Left forelimb (tissue), 1 donor: ENCODE measurements at regions not wholly inside any gene's neighbourhood (a gene's known extent, or its start where the extent isn't known, plus 50 kb on each side); places are given as distances from the start of the nearest gene placed in this dataset.

Source experiments
- DNase-seq: peaks from one replicate; pipeline ENCODE4 v3.0.0-alpha.2; 2018; ENCODE audit warnings: low spot score

DNA sequence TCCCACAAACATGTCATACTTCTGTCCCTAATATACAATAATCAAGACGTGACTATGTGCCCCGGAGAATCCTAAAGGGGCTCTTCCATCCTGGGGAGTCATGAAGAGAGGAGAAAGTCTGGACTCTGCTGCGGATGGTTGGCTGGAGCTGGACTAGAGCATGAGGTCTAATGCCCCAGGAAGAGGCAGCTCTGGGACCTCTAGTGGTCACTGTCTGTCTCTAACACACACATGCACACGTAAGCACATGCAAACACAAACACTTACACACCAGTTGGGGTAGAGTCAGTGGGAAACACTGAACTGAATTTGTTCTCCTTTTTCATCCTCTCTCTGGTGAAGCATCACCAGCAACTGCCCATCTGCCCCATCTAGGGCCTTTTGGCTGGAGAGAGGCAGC, 271.6 kb downstream of the TDRD15 start:
- no peak for DNase-seq

DNA sequence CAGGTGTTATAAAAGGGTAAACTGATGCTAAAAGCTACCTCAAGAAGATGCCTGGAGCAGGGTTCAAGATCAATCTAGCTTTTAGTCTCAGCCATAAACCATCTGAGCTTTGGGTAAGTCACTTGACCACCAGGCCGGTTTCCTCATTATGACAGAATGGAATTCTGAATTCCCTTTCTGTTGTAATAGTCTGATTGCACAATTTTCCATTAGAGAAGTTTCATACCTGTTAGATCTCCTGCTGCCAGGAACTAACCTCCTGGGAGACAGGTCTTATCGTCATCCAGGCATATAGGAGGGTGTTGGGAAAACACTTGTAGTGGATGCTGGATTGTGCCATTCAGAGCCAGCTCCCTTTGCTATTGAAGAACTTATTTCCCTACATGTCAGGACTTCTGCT, 272.5 kb downstream of the TDRD15 start:
- no peak for DNase-seq

DNA sequence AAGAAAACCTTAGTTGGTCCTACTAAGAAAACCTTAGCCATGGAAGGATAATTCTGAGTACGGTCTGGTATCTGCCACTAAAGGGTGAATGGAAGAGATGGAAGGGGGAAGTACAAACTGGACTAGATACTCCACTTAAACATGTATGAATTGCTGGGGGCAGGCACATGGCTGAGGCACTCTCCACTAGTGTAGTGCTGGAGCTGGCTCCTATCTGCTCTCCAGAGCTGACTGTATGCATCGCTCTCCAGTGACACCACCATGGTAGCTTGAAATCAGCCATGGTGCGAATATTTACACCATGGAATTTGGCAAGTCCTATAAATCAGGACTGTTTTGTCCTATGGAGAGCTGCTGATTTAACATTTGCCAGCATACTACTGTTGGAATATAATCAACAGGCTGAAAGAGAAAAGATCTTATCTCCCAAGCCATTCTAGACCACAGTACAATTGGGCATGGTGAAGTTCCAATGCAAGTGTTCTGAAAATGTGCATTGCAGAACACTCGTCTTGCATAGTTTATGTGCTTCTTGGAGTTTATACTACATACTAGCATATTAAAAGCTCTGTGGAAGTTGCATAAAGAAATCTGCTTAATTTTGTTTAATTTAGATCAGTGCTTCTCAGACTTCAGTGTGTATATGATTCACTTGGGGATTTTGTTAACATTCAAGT, 277.4 kb downstream of the TDRD15 start:
- no peak for DNase-seq

DNA sequence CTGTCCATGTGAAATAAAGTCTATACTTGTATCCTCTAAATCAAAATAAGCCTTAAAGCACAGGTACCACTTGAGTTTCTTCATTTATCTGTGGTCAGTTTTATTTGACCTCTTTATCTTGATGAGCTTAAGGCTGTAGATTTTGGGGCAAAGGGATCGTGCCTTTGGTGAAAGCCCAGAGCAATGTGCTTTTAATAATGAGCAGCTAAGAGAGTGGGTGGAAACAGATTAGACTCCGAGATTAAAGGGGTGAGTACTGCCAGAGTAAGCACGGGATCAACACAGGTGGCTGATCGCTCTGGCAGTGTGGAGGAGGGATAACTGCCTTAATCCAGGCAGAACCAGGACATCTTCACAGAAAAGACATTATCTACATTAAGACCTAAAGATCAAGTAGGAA, 280.4 kb downstream of the TDRD15 start:
- DNase-seq = no peak

DNA sequence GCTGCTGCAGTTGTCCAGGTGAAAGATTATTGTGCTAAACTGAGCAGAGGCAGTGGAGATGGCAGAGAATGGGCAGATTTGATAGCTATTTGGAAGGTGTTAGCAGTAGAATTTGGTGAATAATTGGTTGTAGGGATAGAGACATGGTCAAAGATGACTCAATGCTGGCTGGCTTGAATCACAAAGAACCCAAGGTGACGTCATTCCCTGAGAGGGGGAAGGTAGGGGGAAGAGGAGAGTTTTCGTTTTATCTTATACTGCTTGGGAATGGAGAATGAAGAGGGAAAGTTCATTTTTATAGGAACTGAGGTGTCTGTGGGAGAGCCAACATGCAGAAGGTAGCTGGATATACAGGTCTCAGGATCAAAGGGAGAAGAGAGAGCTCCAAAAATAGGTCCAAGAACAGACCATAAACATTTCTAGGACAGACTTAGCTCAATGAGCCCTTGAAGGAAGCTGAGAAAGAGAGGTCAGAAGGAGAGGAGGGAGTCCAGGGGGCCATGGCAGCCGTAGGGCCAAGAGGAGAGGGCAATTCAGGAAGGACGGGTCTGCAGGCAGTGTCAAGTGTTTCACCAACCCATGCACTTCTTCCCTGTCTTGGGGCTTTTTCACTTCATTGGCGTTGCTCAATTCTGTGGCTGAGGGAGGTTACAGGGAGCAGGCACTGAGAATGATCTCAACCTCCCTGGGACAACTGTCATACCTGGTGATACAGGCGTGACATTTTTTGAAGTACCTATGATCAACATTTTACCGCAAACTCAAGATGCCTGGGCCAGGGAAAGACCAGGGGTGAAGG, 281.3 kb downstream of the TDRD15 start:
- no peak for DNase-seq

DNA sequence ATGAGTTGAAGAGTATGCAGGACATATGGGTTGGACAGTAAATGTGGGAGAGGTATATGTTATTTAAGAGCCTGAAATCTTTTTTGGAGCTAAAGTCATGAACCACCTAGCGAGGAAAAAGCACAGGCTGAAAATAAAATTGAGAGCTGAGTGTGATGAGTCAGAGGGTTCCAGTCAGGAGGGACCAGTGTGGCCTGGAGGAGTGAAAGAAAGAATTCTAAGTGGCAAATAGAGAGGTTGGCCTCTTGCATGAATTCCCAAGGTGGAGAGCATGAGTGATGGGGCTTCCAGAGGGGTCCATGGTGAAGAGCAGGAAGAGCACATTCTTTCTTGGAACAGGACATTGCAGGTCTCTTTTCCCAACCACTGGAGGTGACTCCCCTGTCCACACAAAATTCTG, 282.6 kb downstream of the TDRD15 start:
- no peak for DNase-seq

DNA sequence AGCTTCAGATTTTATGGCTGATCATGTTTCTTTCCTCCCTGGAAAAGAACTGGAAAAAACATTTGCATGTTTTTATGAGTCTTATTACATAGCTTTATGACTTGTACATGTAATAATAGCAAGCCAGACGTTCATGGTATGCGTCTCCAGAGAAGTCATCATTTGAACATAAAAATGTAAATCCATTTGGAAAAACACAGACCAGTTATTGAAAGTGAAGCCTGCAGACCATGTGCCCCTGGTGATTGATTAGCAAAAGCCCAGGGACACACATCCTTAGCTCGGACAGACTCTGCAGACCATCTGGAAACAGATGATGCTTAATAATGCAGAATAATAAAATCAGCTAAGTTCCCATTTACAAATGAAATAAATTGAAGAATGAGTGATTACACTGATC, 283.1 kb downstream of the TDRD15 start:
- no peak for DNase-seq

DNA sequence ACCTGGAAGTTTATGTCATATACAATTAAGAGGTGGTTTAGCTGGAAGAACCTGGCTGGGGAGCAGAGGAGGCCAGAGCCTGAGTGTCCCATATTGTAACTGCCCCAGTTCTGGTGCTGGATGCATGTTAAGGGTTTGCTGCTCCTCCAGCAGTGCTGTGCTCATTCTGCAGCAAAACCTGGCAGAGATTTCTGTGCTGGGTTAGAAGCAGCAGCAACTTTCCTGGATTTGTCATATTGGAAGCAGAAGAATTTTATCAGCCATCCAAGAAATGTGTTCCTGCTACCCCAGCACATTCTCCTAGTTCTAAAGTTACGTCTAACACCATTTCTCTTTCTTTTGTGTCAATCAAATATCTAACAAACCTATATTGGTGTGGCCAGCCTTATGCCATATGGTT, 284.1 kb downstream of the TDRD15 start:
- DNase-seq = no peak

DNA sequence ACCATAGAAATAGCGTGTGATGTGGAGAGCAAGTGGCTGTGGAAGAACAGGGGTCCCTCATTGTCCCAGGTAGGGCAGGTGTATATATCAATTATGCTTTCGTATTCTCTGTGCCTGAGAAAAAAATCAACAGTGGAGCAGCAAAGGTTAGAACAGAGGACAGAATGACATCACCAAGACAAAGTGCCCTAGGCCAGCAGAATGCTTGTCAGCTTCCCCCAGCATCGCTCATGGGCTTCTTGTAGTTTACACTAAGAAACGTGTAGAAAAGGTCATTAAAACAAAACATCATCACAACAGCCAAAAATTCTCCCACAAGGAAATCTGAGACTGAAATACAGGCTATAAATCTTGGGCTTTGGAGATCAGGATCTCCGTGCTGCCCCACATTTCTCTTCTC, 288.0 kb downstream of the TDRD15 start:
- DNase-seq = no peak

DNA sequence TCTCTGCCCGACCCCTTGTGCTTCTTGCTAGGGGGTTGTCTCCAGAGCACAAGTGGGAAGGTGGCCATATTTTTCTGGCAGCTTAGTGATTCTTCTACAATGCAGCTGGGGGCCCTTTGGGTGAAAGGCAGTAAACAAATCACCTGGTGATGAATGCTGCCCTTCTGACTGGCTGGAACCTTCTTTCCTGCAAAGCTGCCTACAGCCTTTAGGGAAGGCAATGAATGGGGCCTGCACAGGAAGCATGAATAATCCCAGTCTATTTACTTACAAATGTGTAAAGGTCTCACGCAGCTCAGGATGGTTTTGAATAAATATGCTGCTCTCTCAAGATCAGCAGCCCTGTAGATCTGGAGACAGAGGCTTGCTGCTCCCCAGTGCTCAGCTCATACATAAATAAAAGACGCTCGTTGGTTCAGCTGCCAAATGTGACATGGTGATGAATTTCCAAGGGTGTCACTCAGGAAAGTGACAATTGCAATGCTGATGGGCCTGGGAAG, 289.2 kb downstream of the TDRD15 start:
- DNase-seq = no peak

DNA sequence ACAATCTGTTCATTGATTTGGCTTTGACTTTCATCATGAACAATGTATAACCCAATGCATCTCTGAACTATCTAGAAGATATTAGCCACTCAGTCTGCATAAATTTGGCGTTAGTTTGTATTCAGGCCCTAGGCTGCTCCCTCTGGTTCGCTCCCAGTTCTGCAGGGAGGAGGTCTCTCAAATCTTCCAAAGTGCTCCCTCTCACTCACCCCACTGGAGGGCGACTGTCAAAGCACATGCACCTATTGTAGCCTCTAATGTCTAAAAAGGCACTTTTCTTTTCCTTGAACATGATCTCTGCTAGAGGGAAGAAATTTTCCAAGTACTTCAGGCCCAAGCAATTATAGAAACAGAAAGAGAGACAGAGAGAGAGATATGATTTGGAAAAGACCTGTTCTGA, 291.5 kb downstream of the TDRD15 start:
- no peak for DNase-seq

DNA sequence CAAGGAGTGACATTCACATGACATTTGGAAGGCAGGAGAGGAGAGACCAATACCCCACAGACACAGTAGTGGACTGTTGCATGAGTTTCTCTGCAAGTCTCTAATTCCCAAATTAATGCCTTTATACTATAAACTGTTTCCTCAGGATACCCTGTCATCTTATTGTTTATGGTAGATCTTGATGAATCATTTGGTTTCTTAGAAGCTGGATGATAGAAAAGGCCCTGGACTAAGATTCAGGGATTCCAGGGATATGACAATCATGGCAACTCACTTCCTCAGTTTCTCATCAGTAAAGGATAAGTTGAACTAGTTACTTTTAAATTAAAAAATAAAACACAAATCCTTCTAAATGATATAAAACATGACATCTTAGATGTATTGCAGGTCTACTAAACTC, 292.5 kb downstream of the TDRD15 start:
- DNase-seq = no peak

DNA sequence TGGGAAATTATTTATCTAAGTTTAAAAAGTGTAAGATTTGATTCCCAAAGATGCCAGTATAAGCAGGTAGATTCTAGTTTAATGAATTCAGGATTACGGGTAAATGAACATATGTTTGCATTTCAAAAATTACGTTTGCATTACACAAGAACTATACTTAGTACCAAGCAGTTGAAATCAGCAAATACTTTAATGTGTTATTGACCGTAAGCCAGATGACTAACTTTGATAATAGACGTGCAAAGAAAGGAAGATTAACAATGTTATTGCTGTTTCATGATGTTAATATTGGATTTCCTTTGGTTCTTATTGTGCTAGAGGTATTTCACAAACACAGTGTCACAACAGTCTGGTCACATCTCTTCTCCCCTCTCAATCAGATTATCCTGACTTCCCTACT, 294.7 kb downstream of the TDRD15 start:
- DNase-seq = no peak

DNA sequence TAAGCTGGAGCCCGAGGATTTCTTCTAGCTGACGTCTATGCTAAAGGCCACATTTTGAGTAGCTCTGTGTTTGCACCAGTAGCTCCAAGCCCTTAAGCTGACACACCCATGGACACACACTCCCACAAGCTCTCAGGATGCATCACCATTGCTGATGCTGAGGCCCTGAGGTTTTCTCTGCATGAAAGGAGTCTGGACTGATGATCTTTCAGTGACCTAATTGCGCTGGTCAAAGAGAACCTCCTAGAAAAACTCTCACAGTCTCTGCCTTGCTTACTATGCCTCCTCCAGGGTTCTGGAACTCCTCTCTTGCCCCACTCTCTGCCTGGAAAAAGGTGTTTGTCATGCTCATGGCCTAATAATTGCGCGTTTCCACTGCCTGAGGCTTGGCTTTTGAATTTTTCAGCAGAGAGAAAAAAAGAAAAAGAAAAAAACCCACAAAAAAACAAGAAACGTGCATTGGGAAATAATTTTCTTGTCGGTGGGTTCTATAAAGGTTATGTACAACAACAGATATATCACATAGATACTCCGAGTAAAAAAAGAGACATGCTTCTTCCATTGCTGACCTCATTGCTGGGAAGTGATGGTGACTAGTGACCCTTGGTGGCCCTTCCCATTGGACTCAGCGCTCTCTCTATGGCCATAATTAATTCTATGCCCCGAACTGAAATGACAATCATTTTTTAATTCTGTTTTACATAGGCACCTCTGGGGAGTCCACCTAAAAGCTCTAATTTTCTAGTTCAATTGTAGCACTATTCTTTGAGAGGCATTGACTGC, 297.0 kb downstream of the TDRD15 start:
- DNase-seq = no peak

DNA sequence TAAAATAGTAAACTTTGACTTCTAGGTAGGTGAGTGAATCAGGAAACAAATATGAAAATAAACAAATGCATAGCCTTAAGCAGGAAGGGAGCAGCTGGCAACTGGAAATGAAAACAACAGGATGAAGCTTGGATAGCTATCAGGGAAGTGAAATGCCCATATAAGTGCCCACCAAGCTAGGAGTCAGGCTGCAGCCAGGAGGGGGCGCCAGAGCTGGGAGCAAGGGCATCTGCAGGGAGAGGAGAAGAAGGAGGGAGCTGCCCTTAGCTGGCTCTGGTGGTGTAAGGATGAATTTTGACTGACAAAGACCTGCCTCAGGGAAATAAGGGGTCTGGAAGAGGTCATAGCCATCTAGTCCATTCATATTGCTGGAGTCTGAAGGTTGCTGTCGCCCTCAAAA, 298.3 kb downstream of the TDRD15 start:
- no peak for DNase-seq

DNA sequence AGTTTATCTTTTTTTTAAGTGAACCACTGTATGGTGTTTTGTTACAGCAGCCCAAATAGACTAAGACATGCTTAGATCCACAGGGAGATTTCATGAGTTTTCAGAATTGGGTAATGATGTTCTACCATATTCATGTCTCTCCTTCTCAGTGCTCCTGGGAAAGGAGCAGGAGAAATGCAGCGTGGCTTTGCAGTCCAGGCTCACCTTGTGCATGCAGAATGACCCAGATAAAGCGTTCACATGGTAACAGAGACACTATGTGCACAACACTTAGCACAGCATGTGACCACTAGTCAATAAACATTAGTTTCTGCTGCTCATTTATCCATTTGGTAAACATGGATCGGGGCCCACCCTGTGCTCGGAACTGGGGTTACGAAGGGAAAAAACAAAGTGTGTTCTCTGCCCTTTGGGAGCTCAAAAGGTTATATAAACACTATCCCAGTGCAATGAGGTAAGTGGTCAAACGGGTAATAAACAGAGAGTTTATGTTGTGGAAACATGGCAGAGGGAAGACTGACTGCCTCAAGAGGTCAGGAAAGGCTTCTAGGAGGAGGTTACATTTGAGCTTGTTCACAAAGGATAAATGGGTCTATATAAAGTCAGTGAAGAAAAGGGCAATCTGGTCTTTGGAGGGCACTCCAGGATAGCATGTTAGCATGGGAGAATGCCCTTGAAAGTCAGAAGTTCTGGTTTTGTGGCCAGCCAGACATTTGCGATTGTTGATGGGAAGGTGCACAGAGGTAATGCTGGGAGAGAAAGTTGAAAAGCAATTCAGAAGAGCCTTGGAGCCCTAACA, 299.2 kb downstream of the TDRD15 start:
- no peak for DNase-seq

DNA sequence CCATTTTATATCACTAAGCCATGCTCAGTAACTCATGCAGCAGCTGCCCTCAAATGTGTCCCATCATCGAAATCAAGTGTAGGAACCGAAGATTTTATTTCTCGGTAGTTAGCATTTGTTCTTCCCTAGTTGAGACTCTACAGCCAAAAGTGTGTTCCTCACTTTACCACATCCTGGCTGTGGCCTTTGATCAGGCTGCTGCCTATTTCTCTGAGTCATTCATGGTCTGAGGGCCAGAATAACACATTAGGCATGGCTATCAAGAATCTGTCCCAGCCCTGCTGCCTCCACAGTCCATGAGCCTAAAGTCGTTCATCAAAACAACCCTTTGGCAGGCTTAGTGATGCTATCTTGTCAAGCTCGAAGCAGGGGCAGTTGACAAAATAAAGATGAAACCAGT, 300.1 kb downstream of the TDRD15 start:
- no peak for DNase-seq

DNA sequence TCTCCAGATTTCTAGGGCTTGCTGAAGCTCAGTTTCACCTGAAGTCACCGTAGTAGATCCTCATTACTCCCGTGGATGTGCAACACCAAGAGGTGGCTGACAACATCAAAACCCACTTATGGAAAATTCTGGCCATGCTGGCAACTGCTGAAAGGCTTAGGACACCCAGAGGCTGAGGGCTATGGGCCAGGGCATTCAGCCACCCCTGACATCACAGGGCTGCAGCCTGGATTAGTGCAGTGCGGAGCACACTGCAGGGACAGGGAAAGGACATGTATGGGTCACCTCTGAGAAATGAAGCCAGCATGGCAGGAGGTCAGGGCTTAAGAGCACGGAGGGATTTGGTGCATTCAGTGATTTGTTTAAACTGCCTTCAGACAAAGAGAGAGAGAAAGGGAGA, 300.6 kb downstream of the TDRD15 start:
- DNase-seq = no peak

DNA sequence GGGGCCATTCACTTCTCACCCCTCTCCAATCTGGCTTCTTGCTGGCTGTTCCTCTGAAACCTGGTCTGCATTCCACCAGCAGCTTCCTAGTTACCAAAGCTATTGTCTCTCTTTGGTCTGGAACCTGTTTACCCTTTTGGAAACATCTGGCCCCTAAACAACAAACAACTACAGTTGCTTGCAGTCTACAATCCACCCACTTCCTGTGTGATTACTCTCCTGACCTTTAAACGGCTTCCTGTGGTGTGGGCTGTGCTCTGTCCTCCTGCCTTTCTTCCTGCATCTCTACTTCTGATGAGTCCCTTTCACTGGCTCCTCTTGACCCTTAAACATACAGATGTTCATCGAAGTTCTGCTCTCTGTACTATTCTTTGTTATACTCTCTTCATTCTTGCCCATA, 303.8 kb downstream of the TDRD15 start:
- no peak for DNase-seq

DNA sequence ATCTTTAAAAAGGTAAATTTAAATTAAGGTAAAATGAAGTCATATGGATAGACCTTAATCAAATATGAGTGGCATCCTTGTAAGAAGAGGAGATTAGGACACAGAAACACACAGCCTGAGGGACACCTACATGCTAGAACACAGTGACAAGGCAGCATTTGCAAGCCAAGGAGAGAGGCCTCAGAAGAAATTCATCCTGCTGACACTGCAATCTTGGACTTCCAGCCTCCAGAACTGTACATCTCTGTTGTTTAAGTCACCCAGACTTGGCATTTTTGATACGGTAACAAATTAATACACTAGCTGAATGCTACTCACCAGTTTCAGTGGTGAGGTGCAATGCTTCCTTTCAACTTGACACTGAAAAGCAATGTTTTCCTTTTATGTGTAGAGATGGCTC, 305.0 kb downstream of the TDRD15 start:
- no peak for DNase-seq

DNA sequence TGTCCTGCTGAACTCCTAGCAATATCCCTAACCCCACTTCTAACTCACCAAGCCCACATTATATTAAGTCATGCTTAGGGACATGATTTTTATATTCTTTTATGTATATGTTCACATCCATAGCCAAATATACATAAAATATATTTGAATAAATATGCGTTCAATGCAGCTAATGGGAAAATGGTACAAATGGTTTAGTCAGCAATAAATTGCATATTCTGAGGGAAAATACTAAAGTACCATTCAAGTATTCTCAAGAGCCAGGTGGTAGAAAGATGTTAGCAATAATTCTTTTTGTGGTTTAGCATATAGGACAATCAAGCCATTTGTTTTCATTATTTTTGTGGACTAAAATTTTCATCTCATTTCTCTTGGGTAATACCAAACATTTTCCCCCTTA, 306.0 kb downstream of the TDRD15 start:
- DNase-seq = no peak

DNA sequence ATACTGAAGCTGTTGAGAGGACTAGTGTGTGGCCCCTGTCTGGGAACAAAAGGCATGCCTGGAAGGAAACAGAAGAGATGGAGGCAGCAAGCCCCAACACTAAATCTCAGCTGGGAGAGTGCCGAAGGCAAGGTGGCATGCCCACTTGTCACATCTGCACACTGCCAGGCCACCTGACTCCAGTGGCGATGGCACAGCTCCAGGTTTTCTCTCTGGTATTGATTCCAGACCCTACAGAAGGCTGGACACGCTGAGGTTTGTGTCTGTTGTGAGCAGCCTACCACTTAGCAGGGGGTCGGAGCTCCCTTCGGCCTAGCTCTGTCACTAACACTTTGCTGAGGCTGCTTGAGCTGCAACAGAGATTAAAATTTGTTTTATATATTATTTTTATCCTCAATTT, 307.3 kb downstream of the TDRD15 start:
- DNase-seq = no peak
